Upper lobe of right lung (tissue), 1 donor: ENCODE measurements at regions not wholly inside any gene's neighbourhood (a gene's known extent, or its start where the extent isn't known, plus 50 kb on each side); places are given as distances from the start of the nearest gene placed in this dataset.
"Not testable (repeated sequence)": the region's sequence is repeated elsewhere in the genome, so short reads cannot be mapped to it uniquely, and the experiment has no call there.

Source experiments
- ATAC-seq: fragments of 200-7000 bp; cut with Tn5 transposase; one replicate; pipeline ENCODE4 v1.9.1; 2020; ENCODE audit warnings: mild to moderate bottlenecking, moderate library complexity
- DNase-seq: peaks from one replicate; pipeline ENCODE4 v3.0.0-alpha.2; 2020
- H3K27ac ChIP-seq: fragments of 200-600 bp; one replicate; pipeline ENCODE4 v1.8.0; 2022
- H3K27me3 ChIP-seq: fragments of 200-600 bp; one replicate; pipeline ENCODE4 v1.8.0; 2022; ENCODE audit warnings: mild to moderate bottlenecking
- H3K36me3 ChIP-seq: fragments of 200-600 bp; one replicate; pipeline ENCODE4 v1.8.0; 2022
- H3K4me1 ChIP-seq: fragments of 200-600 bp; one replicate; pipeline ENCODE4 v1.8.0; 2022
- H3K4me3 ChIP-seq: fragments of 200-600 bp; one replicate; pipeline ENCODE4 v1.8.0; 2022; ENCODE audit warnings: mild to moderate bottlenecking
- H3K9me3 ChIP-seq: fragments of 200-600 bp; one replicate; pipeline ENCODE4 v1.8.0; 2022
- intact Hi-C: fragments of 100-400 bp; cut with DNase I; formaldehyde crosslinking; loops from one replicate; pipeline ENCODE4 v1.11.0; 2022
- TF ChIP-seq, protein P1 (sequence below): fragments of 200-600 bp; IDR thresholded peaks from one replicate; pipeline ENCODE4 v1.8.0; 2022; ENCODE audit warnings: antibody characterized with exemption
- donor health status: DM: no; HTN: yes; CAD: no; lungs with severe emphysema.

DNA sequence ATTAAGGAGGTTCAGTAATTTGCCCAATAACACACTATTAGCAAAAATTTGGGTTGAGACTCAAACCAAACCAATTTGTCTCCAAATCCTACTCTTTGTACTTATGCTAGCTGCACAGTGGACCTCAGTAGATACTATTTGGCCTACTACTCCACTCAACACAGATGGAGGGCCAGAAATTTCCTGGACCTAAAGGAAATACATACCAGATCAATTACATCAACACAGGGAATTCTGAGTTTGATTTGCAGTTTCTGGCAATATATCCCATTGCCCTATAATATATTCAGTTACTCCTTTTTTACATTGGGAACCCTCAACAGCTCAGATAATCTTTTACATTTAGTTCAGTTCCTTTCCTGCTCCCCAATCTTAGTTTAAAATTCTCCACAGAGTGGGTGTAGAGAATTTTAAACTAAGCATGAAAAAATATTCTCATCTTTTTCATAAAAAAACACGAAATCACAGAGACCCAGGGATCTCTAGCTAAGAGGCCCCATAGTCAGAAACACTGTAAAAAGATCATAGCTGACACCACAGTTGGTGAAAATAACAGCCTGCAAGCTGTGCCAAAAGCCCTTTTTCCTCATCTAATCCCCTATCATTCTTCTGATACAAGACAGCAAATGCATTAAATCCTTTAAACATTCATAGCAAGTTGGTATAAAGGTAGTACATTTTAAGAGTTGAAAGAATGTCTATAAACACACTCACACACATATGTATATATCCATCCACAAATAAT is 317.7 kb upstream of the ESRRG start:
- peaks cover 11% of the 10 kb centered on the region for H3K9me3 ChIP-seq
- no peak overlapping the region for H3K27ac ChIP-seq
- ATAC-seq: no peak
- no peaks in the 10 kb centered on the region for H3K4me1 ChIP-seq
- no peaks in the 10 kb centered on the region for H3K27me3 ChIP-seq
- no peaks in the 10 kb centered on the region for H3K36me3 ChIP-seq
- TF ChIP-seq, protein P1, sequence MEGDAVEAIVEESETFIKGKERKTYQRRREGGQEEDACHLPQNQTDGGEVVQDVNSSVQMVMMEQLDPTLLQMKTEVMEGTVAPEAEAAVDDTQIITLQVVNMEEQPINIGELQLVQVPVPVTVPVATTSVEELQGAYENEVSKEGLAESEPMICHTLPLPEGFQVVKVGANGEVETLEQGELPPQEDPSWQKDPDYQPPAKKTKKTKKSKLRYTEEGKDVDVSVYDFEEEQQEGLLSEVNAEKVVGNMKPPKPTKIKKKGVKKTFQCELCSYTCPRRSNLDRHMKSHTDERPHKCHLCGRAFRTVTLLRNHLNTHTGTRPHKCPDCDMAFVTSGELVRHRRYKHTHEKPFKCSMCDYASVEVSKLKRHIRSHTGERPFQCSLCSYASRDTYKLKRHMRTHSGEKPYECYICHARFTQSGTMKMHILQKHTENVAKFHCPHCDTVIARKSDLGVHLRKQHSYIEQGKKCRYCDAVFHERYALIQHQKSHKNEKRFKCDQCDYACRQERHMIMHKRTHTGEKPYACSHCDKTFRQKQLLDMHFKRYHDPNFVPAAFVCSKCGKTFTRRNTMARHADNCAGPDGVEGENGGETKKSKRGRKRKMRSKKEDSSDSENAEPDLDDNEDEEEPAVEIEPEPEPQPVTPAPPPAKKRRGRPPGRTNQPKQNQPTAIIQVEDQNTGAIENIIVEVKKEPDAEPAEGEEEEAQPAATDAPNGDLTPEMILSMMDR: no peak
- DNase-seq: no peak
- intact Hi-C loops: no loop called here
- H3K4me3 ChIP-seq: no peak overlapping the region

DNA sequence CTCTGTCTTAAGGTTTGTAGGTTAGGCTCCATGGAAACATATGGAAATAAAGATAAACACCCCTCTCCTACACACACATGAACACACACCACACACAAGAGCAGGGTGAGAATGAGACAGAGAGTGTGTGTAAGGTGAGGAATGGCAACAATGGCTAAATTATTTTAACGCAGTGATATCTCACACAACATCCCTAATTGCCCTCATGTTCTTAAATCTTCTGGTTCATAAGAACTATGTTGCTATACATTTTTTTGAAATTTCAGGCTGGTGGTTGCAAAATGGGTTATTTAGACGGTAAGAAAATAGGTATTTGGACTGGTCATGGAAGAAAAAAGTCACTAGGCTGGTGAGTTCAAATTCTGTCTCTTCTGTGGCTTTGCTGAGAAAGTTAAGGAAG is 316.7 kb upstream of the ESRRG start:
- ATAC-seq: no peak
- H3K27me3 ChIP-seq: no peaks in the 10 kb centered on the region

DNA sequence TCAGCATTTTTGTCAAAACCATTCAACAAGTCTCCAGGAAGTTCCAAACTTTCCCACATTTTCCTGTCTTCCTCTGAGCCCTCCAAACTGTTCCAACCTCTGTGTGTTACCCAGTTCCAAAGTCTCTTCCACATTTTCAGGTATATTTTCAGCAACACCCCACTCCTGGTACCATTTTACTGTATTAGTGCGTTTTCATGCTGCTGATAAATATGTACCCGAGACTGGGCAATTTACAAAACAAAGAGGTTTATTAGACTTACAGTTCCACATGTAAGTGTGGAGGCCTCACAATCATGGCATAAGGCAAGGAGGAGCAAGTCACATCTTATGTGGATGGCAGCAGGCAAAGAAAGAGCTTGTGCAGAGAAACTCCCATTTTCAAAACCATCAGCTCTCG is 315.9 kb upstream of the ESRRG start:
- ATAC-seq: not testable (repeated sequence)

More for the DNA sequence above, 316.7 kb upstream of the ESRRG start:
- Histone ChIP-seq H3K4me1 (no peaks in the 10 kb centered on the region), H3K27ac (no peak overlapping the region), H3K9me3 (peaks cover 11% of the 10 kb centered on the region), H3K4me3 (no peak overlapping the region), H3K36me3 (no peaks in the 10 kb centered on the region)
- intact Hi-C loops: no loop called here
- TF ChIP-seq, protein P1: no peak
- no peak for DNase-seq

DNA sequence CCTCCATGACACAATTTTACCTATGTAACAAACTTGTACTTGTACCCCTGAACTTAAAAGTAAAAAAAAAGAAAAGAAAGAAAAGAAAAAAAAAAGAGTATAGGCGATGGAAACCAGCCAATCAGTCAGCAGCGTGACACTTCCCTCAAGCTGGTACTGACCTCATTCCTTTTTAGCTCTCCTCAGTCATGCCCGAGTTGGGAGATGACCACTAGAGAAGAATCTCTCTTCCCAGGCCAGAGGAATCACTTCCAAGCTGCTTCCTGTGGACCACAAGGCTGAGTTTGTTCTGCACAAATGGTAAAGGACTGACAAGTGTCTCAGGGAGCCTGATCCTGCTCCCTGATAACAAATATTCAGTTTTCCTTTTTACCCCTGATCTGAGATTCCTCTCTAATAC is 313.5 kb upstream of the ESRRG start:
- intact Hi-C loops: no loop called here
- no peak overlapping the region for H3K27ac ChIP-seq
- DNase-seq: no peak
- peaks cover 11% of the 10 kb centered on the region for H3K9me3 ChIP-seq
- no peaks in the 10 kb centered on the region for H3K36me3 ChIP-seq
- H3K27me3 ChIP-seq: no peaks in the 10 kb centered on the region
- TF ChIP-seq, protein P1: no peak
- no peak for ATAC-seq
- no peak overlapping the region for H3K4me3 ChIP-seq
- no peaks in the 10 kb centered on the region for H3K4me1 ChIP-seq

More for the DNA sequence above, 315.9 kb upstream of the ESRRG start:
- DNase-seq, H3K36me3 ChIP-seq, H3K4me3 ChIP-seq, H3K4me1 ChIP-seq, H3K27me3 ChIP-seq, H3K27ac ChIP-seq, intact Hi-C loops: not testable (repeated sequence)
- H3K9me3 ChIP-seq: peaks cover 11% of the 10 kb centered on the region

DNA sequence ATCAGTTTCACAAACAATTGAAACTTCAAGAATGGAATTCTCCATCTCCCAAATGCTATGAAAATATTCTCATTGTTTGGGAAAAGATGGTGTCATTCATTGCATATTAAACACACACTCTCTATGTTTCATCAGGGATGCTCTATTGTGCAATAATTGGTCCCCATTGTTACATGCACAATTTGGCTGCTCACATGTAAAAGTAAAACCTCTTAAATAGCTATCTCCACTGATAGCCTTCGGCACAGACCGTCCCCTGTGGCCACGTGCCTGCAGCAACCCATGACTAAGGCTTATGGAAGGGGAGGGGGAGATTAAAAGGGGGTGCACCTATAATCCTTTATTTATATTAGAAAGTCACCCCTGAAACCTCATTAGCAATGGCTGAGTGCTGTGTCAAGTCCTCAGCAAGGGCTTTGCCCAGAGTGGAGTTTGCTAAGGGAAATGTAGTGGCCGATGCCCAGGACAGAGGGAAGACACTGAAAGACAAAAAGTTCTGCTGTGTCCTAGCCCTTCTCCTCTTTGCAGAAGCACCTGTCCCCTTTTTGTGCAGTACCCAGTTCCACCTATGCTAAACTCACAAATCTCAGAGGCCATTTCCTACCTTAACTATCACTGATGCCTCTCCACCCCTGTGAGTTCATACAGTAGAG is 309.6 kb upstream of the ESRRG start:
- intact Hi-C loops: no loop called here
- no peaks in the 10 kb centered on the region for H3K36me3 ChIP-seq

More for the DNA sequence above, 309.6 kb upstream of the ESRRG start:
- no peaks in the 10 kb centered on the region for H3K9me3 ChIP-seq
- TF ChIP-seq, protein P1: no peak
- H3K4me1 ChIP-seq: no peaks in the 10 kb centered on the region
- H3K27me3 ChIP-seq: no peaks in the 10 kb centered on the region
- H3K27ac ChIP-seq: no peak overlapping the region
- no peak for ATAC-seq
- no peak overlapping the region for H3K4me3 ChIP-seq
- no peak for DNase-seq
